Peyer's patch (tissue), 4 donors: ENCODE measurements at regions not wholly inside any gene's neighbourhood (a gene's known extent, or its start where the extent isn't known, plus 50 kb on each side); places are given as distances from the start of the nearest gene placed in this dataset.

Experiments used
- DNase-seq, 3 donors: peaks; one replicate each; pipeline ENCODE4 v3.0.0-alpha.2; 2017 to 2019
- H3K27ac ChIP-seq, 4 donors: fragments of 200-600 bp; sonication (generic); one replicate each; pipeline ENCODE4 v1.5.1; 2016 to 2019
- H3K27me3 ChIP-seq, 2 donors: fragments of 200-600 bp; sonication (generic); one replicate each; pipeline ENCODE4 v1.5.1; 2019
- H3K36me3 ChIP-seq, 3 donors: fragments of 200-600 bp; sonication (generic); one replicate each; pipeline ENCODE4 v1.5.1; 2016 to 2019
- H3K4me1 ChIP-seq, 4 donors: fragments of 200-600 bp; sonication (generic); one replicate each; pipeline ENCODE4 v1.5.1; 2016 to 2019
- H3K4me3 ChIP-seq, 4 donors: fragments of 200-600 bp; sonication (generic); 1 replicate in 3 of 4; 2 replicates in 1 of 4; pipeline ENCODE4 v1.5.1; 2016 to 2019; ENCODE audit warnings: mild to moderate bottlenecking in 1 of 4
- H3K9me3 ChIP-seq, 4 donors: fragments of 200-600 bp; sonication (generic); one replicate each; pipeline ENCODE4 v1.5.1; 2016 to 2019; ENCODE audit warnings: mild to moderate bottlenecking in 1 of 4
- POLR2A ChIP-seq, 2 donors: fragments of 450-650 bp; IDR thresholded peaks; one replicate each; pipeline ENCODE4 v1.5.1; 2017; ENCODE audit warnings: antibody characterized with exemption in 2 of 2, mild to moderate bottlenecking in 2 of 2, moderate library complexity in 2 of 2
- TF ChIP-seq, protein P1 (sequence below), 6 experiments: fragments of 450-650 bp in 4 of 6; fragments of 200-600 bp in 2 of 6; sonication (generic) in 1 of 6; IDR thresholded peaks; one replicate each; pipeline ENCODE4 v1.5.1; 2017 to 2019; ENCODE audit warnings: antibody characterized with exemption in 6 of 6, mild to moderate bottlenecking in 3 of 6, moderate library complexity in 1 of 6

DNA sequence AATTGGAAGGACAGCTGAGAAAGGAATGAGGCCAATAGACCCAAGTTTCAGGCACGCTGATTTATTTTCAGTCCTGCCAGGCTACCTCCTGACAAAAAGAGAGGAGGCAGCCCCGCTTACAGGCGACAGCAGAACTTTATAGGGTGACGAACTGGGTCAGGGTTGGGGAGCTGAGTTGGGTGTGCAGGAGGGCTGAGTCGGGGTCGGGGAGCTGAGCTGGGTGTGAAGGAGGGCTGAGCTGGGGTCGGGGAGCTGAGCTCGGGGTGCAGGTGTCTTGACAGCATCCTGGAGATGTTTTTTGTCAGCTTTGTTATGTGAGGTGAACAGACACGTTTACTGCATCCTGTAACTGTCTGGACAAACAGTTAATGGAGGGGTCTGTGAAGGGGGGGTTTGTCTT is 342.2 kb downstream of the ADCYAP1 start:
- H3K9me3 ChIP-seq, result peaks cover 0 to under 1% (median 0%) of the 10 kb centered on the region in 4 donors
- TF ChIP-seq, protein P1, sequence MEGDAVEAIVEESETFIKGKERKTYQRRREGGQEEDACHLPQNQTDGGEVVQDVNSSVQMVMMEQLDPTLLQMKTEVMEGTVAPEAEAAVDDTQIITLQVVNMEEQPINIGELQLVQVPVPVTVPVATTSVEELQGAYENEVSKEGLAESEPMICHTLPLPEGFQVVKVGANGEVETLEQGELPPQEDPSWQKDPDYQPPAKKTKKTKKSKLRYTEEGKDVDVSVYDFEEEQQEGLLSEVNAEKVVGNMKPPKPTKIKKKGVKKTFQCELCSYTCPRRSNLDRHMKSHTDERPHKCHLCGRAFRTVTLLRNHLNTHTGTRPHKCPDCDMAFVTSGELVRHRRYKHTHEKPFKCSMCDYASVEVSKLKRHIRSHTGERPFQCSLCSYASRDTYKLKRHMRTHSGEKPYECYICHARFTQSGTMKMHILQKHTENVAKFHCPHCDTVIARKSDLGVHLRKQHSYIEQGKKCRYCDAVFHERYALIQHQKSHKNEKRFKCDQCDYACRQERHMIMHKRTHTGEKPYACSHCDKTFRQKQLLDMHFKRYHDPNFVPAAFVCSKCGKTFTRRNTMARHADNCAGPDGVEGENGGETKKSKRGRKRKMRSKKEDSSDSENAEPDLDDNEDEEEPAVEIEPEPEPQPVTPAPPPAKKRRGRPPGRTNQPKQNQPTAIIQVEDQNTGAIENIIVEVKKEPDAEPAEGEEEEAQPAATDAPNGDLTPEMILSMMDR (IDR thresholded peaks at IDR 0.05), result no peak
- no peak for TF ChIP-seq POLR2A (IDR thresholded peaks at IDR 0.05)
- no peak for DNase-seq
- H3K27ac ChIP-seq, result no peak overlapping the region
- no peaks in the 10 kb centered on the region for H3K27me3 ChIP-seq
- H3K36me3 ChIP-seq, result no peaks in the 10 kb centered on the region
- H3K4me1 ChIP-seq, result no peaks in the 10 kb centered on the region
- H3K4me3 ChIP-seq, result no peak overlapping the region

DNA sequence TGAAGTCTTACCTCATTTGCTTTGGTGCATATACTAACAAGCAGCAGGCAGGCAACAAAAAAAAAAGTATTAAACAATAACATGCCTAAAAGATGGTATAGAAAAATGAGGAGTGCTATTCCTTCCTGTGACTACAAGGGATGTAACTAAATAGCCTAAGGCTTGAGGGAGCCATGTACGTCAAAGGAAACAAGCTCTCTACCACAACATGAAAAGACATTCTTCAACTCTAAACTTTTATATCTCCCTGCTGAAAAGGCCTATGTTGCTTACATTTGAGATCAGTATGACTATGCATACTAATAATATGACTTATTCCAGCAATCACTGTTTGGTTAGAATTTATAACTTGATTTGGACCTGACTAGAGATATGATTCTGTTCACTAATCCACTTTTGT is 347.9 kb downstream of the ADCYAP1 start:
- no peak overlapping the region for H3K4me3 ChIP-seq
- H3K4me1 ChIP-seq, result no peaks in the 10 kb centered on the region

DNA sequence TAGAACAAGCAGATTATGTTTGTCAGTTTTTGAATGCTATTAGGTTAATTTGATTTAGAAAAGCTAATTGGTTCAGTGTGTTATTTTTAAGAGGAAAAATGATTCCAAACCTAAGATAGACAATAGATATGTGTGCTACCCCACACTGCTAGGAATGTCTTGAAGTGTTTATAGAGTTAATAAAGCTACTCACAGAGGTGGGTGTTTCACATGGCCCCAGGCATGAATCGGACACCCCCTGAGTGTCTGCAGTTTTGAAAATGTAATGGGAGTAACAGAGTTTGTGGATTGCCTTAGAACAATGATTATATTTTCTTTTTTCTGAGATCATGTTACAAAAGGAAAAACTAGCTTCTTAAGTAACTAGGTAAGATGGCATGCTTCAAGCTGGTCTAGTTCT is 348.3 kb downstream of the ADCYAP1 start:
- no peak overlapping the region for H3K4me3 ChIP-seq
- H3K36me3 ChIP-seq, result no peaks in the 10 kb centered on the region
- H3K4me1 ChIP-seq, result no peaks in the 10 kb centered on the region
- no peak for TF ChIP-seq POLR2A (IDR thresholded peaks at IDR 0.05)
- TF ChIP-seq, protein P1 (IDR thresholded peaks at IDR 0.05), result no peak
- H3K27me3 ChIP-seq, result no peaks in the 10 kb centered on the region
- H3K27ac ChIP-seq, result no peak overlapping the region
- H3K9me3 ChIP-seq, result no peaks in the 10 kb centered on the region
- no peak for DNase-seq

More for the DNA sequence above, 347.9 kb downstream of the ADCYAP1 start:
- Histone ChIP-seq H3K27ac (no peak overlapping the region), H3K9me3 (no peaks in the 10 kb centered on the region), H3K36me3 (no peaks in the 10 kb centered on the region), H3K27me3 (no peaks in the 10 kb centered on the region)
- no peak for TF ChIP-seq POLR2A (IDR thresholded peaks at IDR 0.05)
- TF ChIP-seq, protein P1 (IDR thresholded peaks at IDR 0.05), result no peak
- no peak for DNase-seq

DNA sequence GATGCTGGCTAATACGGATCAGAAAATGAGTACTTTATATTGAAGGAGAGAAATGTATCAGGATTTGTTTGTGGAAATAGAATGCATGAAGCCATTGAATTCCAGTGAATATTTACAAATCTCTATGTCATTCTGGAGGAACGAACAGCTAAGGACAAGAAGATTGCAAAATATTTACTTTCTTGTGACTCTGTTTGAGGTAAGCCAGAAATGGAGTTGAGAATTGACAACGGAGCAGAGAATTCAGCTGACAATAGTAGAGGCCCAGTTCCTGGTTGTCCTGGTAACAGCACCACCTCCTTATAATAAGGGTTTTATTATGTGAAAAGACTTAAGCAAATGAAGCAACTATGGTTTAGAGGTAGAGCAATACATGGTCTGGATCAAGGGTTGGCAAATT is 349.2 kb downstream of the ADCYAP1 start:
- no peak for TF ChIP-seq POLR2A (IDR thresholded peaks at IDR 0.05)
- TF ChIP-seq, protein P1 (IDR thresholded peaks at IDR 0.05), result no peak
- no peak overlapping the region for H3K4me3 ChIP-seq
- no peak for DNase-seq
- H3K9me3 ChIP-seq, result no peaks in the 10 kb centered on the region
- no peaks in the 10 kb centered on the region for H3K4me1 ChIP-seq
- no peaks in the 10 kb centered on the region for H3K27me3 ChIP-seq
- no peaks in the 10 kb centered on the region for H3K36me3 ChIP-seq
- H3K27ac ChIP-seq, result no peak overlapping the region

DNA sequence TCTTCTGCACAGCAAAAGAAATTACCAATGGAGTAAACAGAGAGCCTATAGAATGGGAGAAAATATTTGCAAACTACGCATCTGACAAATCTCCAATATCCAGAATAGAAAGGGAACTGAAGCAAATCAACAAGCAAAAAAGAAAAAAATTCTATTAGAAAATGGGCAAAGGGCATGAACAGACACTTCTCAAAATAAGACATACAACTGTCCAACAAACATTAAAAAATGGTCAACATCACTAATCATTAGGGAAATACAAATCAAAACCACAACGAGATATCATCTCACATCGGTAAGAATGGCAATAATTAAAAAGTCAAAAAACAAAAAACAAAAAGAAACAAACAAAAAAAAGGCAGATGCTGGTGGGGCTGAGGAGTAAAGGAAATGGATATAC is 356.4 kb downstream of the ADCYAP1 start:
- Histone ChIP-seq H3K4me3 (no peak overlapping the region), H3K27me3 (no peaks in the 10 kb centered on the region), H3K4me1 (no peaks in the 10 kb centered on the region), H3K27ac (no peak overlapping the region), H3K9me3 (peaks cover 0 to 5% (median 0%) of the 10 kb centered on the region in 4 donors), H3K36me3 (no peaks in the 10 kb centered on the region)
- no peak for DNase-seq
- TF ChIP-seq, protein P1 (IDR thresholded peaks at IDR 0.05), result no peak
- no peak for TF ChIP-seq POLR2A (IDR thresholded peaks at IDR 0.05)

DNA sequence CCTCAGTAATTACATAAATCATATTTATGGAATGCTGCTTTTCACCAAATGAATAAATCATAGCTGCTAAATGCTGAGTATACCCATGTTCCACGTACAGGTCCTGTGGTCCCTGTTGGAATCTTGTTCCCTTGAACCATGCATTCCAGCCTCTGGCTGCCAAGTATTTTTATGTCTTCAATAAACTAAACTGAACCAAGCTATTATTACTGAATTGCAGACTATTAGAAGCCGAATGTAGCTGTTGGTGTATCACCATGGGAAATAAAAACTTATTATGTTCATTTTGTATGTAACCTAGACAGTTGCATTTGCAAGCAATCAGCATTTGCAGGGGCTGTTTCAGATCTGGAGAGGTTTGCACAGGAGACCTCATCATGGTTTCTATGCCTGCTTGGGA is 362.4 kb downstream of the ADCYAP1 start:
- H3K36me3 ChIP-seq, result no peaks in the 10 kb centered on the region
- no peak overlapping the region for H3K4me3 ChIP-seq
- no peaks in the 10 kb centered on the region for H3K4me1 ChIP-seq

More for the DNA sequence above, 362.4 kb downstream of the ADCYAP1 start:
- Histone ChIP-seq H3K27me3 (no peaks in the 10 kb centered on the region), H3K9me3 (no peaks in the 10 kb centered on the region), H3K27ac (no peak overlapping the region)
- DNase-seq, result no peak
- TF ChIP-seq POLR2A (IDR thresholded peaks at IDR 0.05), result no peak
- TF ChIP-seq, protein P1 (IDR thresholded peaks at IDR 0.05), result no peak
